Testis (tissue), 2 donors: ENCODE measurements at regions not wholly inside any gene's neighbourhood (a gene's known extent, or its start where the extent isn't known, plus 50 kb on each side); places are given as distances from the start of the nearest gene placed in this dataset.

ENCODE experiments used
- DNase-seq: peaks from one replicate; pipeline ENCODE4 v3.0.0-alpha.2; 2019
- H3K27ac ChIP-seq, 2 donors: fragments of 200-600 bp; sonication (generic); one replicate each; pipeline ENCODE4 v1.5.1; 2019
- H3K27me3 ChIP-seq: fragments of 200-600 bp; sonication (generic); one replicate; pipeline ENCODE4 v1.5.1; 2019
- H3K36me3 ChIP-seq: fragments of 200-600 bp; sonication (generic); one replicate; pipeline ENCODE4 v1.5.1; 2017; ENCODE audit warnings: low read depth; ENCODE audit errors: missing control alignments
- H3K4me1 ChIP-seq: fragments of 200-600 bp; sonication (generic); one replicate; pipeline ENCODE4 v1.5.1; 2019
- H3K4me3 ChIP-seq, 2 donors: fragments of 200-600 bp; sonication (generic); one replicate each; pipeline ENCODE4 v1.5.1; 2017 to 2019
- H3K9me3 ChIP-seq: fragments of 200-600 bp; sonication (generic); one replicate; pipeline ENCODE4 v1.5.1; 2017
- CTCF ChIP-seq, 3 experiments: fragments of 450-650 bp in 2 of 3; fragments of 200-600 bp in 1 of 3; sonication (generic) in 1 of 3; IDR thresholded peaks; one replicate each; pipeline ENCODE4 v1.5.1; 2016 to 2019; ENCODE audit warnings: antibody characterized with exemption in 3 of 3, mild to moderate bottlenecking in 2 of 3, moderate library complexity in 1 of 3
- POLR2A ChIP-seq: fragments of 450-650 bp; IDR thresholded peaks from one replicate; pipeline ENCODE4 v1.6.1; 2017; ENCODE audit warnings: antibody characterized with exemption, mild to moderate bottlenecking, moderate library complexity
- WGBS, 2 donors: methylation state at CpG; one replicate each; pipeline ENCODE4 v1.1.5; 2018; 5-methylcytosine and 5-hydroxymethylcytosine counted together
- intact Hi-C: fragments of 100-400 bp; cut with DNase I; formaldehyde crosslinking; loops from one replicate; pipeline ENCODE4 v1.15.1; 2023; ENCODE audit warnings: low total_unique reads

- H3K9me3 ChIP-seq = no peaks in the 10 kb centered on the region
- 76 to 77% methylated on average over 1 of the region's 1 CpG for WGBS, 2 donors
- intact Hi-C loops = no loop called here
Observed at GRCh38 chr6:6771224-6771945, 182.9 kb downstream of the LY86 start.

GRCh38 chr6:6771964-6772363 lies 183.4 kb downstream of the LY86 start:
- 87 to 97% methylated on average over 5 of the region's 5 CpGs for WGBS, 2 donors

More at GRCh38 chr6:6771224-6771945, 182.9 kb downstream of the LY86 start:
- no peak overlapping the region for H3K4me3 ChIP-seq
- no peaks in the 10 kb centered on the region for H3K4me1 ChIP-seq
- H3K27me3 ChIP-seq = no peaks in the 10 kb centered on the region
- DNase-seq = no peak
- H3K27ac ChIP-seq = no peak overlapping the region
- H3K36me3 ChIP-seq = no peaks in the 10 kb centered on the region
- TF ChIP-seq POLR2A = no peak
- TF ChIP-seq CTCF (IDR thresholded peaks at IDR 0.05) = no peak

GRCh38 chr6:6772751-6773150 lies 184.2 kb downstream of the LY86 start:
- no peaks in the 10 kb centered on the region for H3K27me3 ChIP-seq
- DNase-seq = peak; percentile 37
- TF ChIP-seq POLR2A (no peak), CTCF (IDR thresholded peaks at IDR 0.05) (no peak)
- no peak overlapping the region for H3K27ac ChIP-seq
- WGBS, 2 donors = 38 to 56% methylated on average over 6 of the region's 6 CpGs
- no peak overlapping the region for H3K4me3 ChIP-seq
- no peaks in the 10 kb centered on the region for H3K36me3 ChIP-seq
- intact Hi-C loops = no loop called here
- H3K4me1 ChIP-seq = no peaks in the 10 kb centered on the region
- H3K9me3 ChIP-seq = no peaks in the 10 kb centered on the region

More at GRCh38 chr6:6771964-6772363, 183.4 kb downstream of the LY86 start:
- Histone ChIP-seq H3K4me3 (no peak overlapping the region), H3K27ac (no peak overlapping the region), H3K27me3 (no peaks in the 10 kb centered on the region), H3K36me3 (no peaks in the 10 kb centered on the region), H3K9me3 (no peaks in the 10 kb centered on the region), H3K4me1 (no peaks in the 10 kb centered on the region)
- TF ChIP-seq CTCF (IDR thresholded peaks at IDR 0.05) (no peak), POLR2A (no peak)
- DNase-seq = no peak
- intact Hi-C loops = no loop called here

- Histone ChIP-seq H3K27ac (no peak overlapping the region), H3K4me1 (no peaks in the 10 kb centered on the region), H3K4me3 (no peak overlapping the region), H3K9me3 (no peaks in the 10 kb centered on the region), H3K27me3 (no peaks in the 10 kb centered on the region), H3K36me3 (no peaks in the 10 kb centered on the region)
- intact Hi-C loops = no loop called here
- WGBS, 2 donors = 78 to 90% methylated on average over 3 of the region's 3 CpGs
- TF ChIP-seq POLR2A (no peak), CTCF (IDR thresholded peaks at IDR 0.05) (no peak)
- DNase-seq = no peak
Observed at GRCh38 chr6:6775074-6775473, 186.6 kb downstream of the LY86 start.

- TF ChIP-seq POLR2A (no peak), CTCF (IDR thresholded peaks at IDR 0.05) (no peak)
- no peaks in the 10 kb centered on the region for H3K9me3 ChIP-seq
- DNase-seq = no peak
- no peak overlapping the region for H3K4me3 ChIP-seq
- peaks cover 11% of the 10 kb centered on the region for H3K4me1 ChIP-seq
- H3K36me3 ChIP-seq = no peaks in the 10 kb centered on the region
- H3K27me3 ChIP-seq = no peaks in the 10 kb centered on the region
- 83 to 85% methylated on average over 10 of the region's 10 CpGs for WGBS, 2 donors
- H3K27ac ChIP-seq = no peak overlapping the region
- intact Hi-C loops = no loop called here
Observed at GRCh38 chr6:6780231-6780630, 191.7 kb downstream of the LY86 start.
